ENCODE measurements at regions not wholly inside any gene's neighbourhood (a gene's known extent, or its start where the extent isn't known, plus 50 kb on each side); places are given as distances from the start of the nearest gene placed in this dataset.

DNA sequence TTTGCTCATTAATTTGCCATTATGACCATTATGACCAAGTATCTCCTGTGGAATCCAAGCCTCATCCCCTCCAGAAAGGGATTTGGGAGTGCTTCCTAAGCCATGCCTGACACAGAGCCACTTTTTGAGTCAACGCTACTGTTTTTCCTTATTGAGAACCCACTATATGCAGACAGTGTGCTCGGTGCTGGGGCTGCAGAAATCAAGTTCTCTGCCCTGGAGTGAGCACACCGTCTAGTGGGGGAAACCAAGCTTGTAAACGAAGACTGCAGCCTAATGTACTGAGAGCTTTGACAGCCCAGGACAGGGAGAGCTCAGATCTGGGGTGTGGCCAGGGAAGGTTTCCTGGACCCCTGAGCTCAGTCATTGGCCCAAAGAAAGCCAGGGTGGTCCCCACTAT is 111.0 kb downstream of the ENGASE start:
- H3K4me3 ChIP-seq: no peak overlapping the region
- H3K27me3 ChIP-seq: peaks cover 0 to 3% of the 10 kb centered on the region in 2 donors
- H3K27ac ChIP-seq: no peak overlapping the region
- no peaks in the 10 kb centered on the region for H3K9me3 ChIP-seq
- WGBS, 2 donors: 44 to 50% methylated on average over 4 of the region's 4 CpGs
- intact Hi-C loops (cut with DNase I): loop anchor here (5.0 kb wide), 1 partner anchor 202 kb away; no protein-coding TSS in a partner anchor
- no peak for ATAC-seq
- no peaks in the 10 kb centered on the region for H3K36me3 ChIP-seq (replicated peaks in 1 of 2; ENCODE audit: insufficient read depth in 1 of 2, low read depth in 2 of 2)
- H3K4me1 ChIP-seq: peaks cover 6% of the 10 kb centered on the region
- no peak for DNase-seq
- no peak for TF ChIP-seq POLR2A (IDR thresholded peaks at IDR 0.05)
- TF ChIP-seq, protein P1, sequence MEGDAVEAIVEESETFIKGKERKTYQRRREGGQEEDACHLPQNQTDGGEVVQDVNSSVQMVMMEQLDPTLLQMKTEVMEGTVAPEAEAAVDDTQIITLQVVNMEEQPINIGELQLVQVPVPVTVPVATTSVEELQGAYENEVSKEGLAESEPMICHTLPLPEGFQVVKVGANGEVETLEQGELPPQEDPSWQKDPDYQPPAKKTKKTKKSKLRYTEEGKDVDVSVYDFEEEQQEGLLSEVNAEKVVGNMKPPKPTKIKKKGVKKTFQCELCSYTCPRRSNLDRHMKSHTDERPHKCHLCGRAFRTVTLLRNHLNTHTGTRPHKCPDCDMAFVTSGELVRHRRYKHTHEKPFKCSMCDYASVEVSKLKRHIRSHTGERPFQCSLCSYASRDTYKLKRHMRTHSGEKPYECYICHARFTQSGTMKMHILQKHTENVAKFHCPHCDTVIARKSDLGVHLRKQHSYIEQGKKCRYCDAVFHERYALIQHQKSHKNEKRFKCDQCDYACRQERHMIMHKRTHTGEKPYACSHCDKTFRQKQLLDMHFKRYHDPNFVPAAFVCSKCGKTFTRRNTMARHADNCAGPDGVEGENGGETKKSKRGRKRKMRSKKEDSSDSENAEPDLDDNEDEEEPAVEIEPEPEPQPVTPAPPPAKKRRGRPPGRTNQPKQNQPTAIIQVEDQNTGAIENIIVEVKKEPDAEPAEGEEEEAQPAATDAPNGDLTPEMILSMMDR (IDR thresholded peaks at IDR 0.05): no peak

DNA sequence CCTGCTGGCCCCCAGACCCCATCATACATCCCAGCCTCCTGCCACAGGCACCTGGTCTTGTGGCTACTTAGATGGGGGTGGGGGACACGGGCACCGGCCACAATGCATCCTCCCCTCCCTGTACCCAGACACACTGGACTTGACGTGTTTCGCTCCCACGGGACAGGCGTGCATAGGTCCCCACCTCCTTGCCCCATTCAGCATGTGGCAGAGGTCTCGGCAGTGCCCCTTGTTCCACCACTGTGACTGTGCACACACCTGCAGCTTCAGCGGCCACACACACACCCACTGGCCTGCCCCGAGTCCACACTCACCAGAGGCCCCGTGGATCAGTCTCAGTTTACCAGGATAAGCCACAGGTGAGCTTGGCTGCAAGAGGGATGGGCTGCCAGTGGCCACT is 109.6 kb downstream of the ENGASE start:
- Histone ChIP-seq H3K27me3 (peaks cover 0 to 3% of the 10 kb centered on the region in 2 donors), H3K9me3 (no peaks in the 10 kb centered on the region), H3K4me1 (peaks cover 6% of the 10 kb centered on the region), H3K4me3 (no peak overlapping the region), H3K27ac (no peak overlapping the region), H3K36me3 (replicated peaks in 1 of 2; ENCODE audit: insufficient read depth in 1 of 2, low read depth in 2 of 2) (no peaks in the 10 kb centered on the region)
- DNase-seq (no peak), ATAC-seq (no peak)
- no peak for TF ChIP-seq POLR2A (IDR thresholded peaks at IDR 0.05)
- TF ChIP-seq, protein P1 (IDR thresholded peaks at IDR 0.05): no peak
- intact Hi-C loops (cut with DNase I): no loop called here
- WGBS, 2 donors: 33 to 40% methylated on average over 3 to 10 of the region's 10 CpGs

DNA sequence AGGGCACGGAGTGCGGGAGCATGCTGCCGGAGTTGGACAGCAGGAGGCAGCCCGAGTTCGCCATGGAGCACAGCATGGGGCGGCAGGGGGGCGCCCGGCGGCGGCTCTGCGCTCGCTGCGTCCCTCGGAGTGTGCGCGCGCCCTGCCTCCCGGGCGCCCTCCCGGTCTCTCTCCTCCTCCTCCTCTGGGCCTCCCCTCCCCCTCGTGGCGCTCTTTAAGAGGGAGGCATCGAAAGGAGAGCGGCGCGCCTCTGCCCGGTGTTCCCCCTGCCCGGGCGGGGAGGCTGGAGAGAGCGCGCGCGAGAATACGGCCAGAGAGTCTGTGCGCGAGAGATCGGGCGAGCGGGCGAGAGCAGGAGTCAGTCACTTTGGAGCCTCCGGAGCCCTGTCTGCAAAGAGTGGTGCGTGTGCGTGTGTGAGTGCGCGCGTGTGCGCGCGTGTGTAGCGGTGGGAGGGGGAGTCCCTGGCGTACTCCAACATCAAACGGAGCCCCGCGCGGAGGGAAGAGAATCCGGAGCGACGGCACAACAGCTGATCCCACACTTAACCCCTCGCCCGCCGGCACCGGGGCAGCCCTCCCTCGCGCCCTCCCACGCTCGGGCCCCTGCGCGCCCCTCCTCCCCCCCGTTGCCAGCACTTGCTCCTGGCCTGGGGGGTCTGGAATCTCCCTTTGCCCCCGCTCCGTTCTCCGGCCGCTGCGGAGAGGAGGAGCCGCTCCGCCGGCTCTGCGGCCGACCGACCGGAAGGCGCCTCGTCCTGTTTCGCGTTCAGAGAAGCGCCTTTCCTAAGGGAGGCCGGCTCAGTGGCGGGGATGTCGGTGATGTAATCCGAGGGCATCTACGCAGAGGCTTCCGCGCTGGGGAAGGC is 108.9 kb downstream of the ENGASE start:
- Histone ChIP-seq H3K4me1 (peaks cover 6% of the 10 kb centered on the region), H3K27ac (no peak overlapping the region), H3K4me3 (no peak overlapping the region), H3K9me3 (no peaks in the 10 kb centered on the region), H3K27me3 (peaks cover 0 to 3% of the 10 kb centered on the region in 2 donors), H3K36me3 (replicated peaks in 1 of 2; ENCODE audit: insufficient read depth in 1 of 2, low read depth in 2 of 2) (no peaks in the 10 kb centered on the region)
- DNase-seq: no peak
- no peak for ATAC-seq
- 0 to 6% methylated on average over 34 to 76 of the region's 93 CpGs for WGBS, 2 donors
- TF ChIP-seq, protein P1 (IDR thresholded peaks at IDR 0.05): no peak
- no peak for TF ChIP-seq POLR2A (IDR thresholded peaks at IDR 0.05)
- intact Hi-C loops (cut with DNase I): no loop called here

DNA sequence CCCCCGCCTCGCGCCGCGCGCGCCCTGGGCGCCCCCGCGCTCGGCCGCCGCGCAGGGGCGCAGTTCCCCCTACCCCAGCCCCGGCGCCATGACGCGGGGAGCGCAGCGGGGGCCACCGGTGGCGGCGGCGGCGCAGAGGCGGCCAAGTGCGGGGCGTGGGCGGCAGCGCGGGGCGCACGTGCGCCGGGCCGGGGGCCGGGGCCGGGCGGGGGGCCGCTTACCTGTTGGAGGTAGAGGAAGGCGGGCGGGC is 108.3 kb downstream of the ENGASE start:
- 3% methylated on average over 26 of the region's 43 CpGs; no CpG with 5 or more reads in 1 of the 2 donors for WGBS, 2 donors
- no peaks in the 10 kb centered on the region for H3K36me3 ChIP-seq (replicated peaks in 1 of 2; ENCODE audit: insufficient read depth in 1 of 2, low read depth in 2 of 2)
- ATAC-seq (no peak), DNase-seq (no peak)
- TF ChIP-seq, protein P1 (IDR thresholded peaks at IDR 0.05): no peak
- TF ChIP-seq POLR2A (IDR thresholded peaks at IDR 0.05): no peak
- no peak overlapping the region for H3K27ac ChIP-seq
- intact Hi-C loops (cut with DNase I): no loop called here
- H3K9me3 ChIP-seq: no peaks in the 10 kb centered on the region
- no peak overlapping the region for H3K4me3 ChIP-seq
- peaks cover 6% of the 10 kb centered on the region for H3K4me1 ChIP-seq
- no peaks in the 10 kb centered on the region for H3K27me3 ChIP-seq

All from body of pancreas (tissue), 4 donors.